H1 (cell line): ENCODE measurements at regions not wholly inside any gene's neighbourhood (a gene's known extent, or its start where the extent isn't known, plus 50 kb on each side); places are given as distances from the start of the nearest gene placed in this dataset.

ENCODE experiments used
- CTCF ChIA-PET: fragments of 300-600 bp; sonication (Branson Sonifier 250); formaldehyde crosslinking; loops from one replicate; lab custom pipeline; 2021; ENCODE audit not compliant: partially characterized antibody; lab: Charles Lee
- POLR2A ChIA-PET: fragments of 300-600 bp; sonication (Branson Sonifier 250); formaldehyde crosslinking; loops from one replicate; lab custom pipeline; 2021; ENCODE audit warnings: inconsistent platforms; ENCODE audit not compliant: partially characterized antibody; lab: Charles Lee
- DNase-seq, 2 experiments: peaks; one replicate each; pipeline versions ENCODE4 v3.0.0 to v3.0.0-alpha.2; 2010 to 2022; ENCODE audit warnings: low spot score in 2 of 2, low read depth in 1 of 2, mixed read lengths in 1 of 2
- FAIRE-seq: peaks from 2 replicates; lab custom pipeline; 2011; peaks lifted over from hg19 to GRCh38; lab: Jason Lieb, UNC
- H2AFZ ChIP-seq: 2 replicates; pipeline ENCODE4 v1.8.1; 2012; ENCODE audit warnings: low read length, inconsistent platforms
- H2AK5ac ChIP-seq: 2 replicates; pipeline ENCODE4 v1.6.1; 2013; ENCODE audit warnings: low read depth, low read length
- H2BK120ac ChIP-seq: replicated peaks from 2 replicates; pipeline ENCODE3; 2013; ENCODE audit warnings: low read depth, low read length, inconsistent platforms
- H2BK12ac ChIP-seq: 2 replicates; pipeline ENCODE4 v1.6.1; 2013; ENCODE audit warnings: low read depth, low read length
- H2BK15ac ChIP-seq: 2 replicates; pipeline ENCODE4 v1.6.1; 2013; ENCODE audit warnings: low read length
- H2BK20ac ChIP-seq: 2 replicates; pipeline ENCODE4 v1.6.1; 2013; ENCODE audit warnings: low read length
- H2BK5ac ChIP-seq: 2 replicates; pipeline ENCODE4 v1.6.1; 2013; ENCODE audit warnings: low read depth, low read length
- H3K14ac ChIP-seq: 2 replicates; pipeline ENCODE4 v1.6.1; 2013; ENCODE audit warnings: inconsistent platforms; ENCODE audit not compliant: insufficient read length
- H3K18ac ChIP-seq: 2 replicates; pipeline ENCODE4 v1.6.1; 2013; ENCODE audit warnings: low read length; ENCODE audit errors: extremely low read depth
- H3K23ac ChIP-seq: 2 replicates; pipeline ENCODE4 v1.6.1; 2013; ENCODE audit warnings: inconsistent platforms; ENCODE audit not compliant: insufficient read length
- H3K23me2 ChIP-seq: 2 replicates; pipeline ENCODE4 v1.6.1; 2013; ENCODE audit warnings: low read depth, low read length
- H3K27ac ChIP-seq: 2 replicates; pipeline ENCODE4 v1.6.1; 2011; ENCODE audit warnings: low read depth, low read length, inconsistent platforms
- H3K27me3 ChIP-seq, 4 experiments: replicated peaks in 1 of 4; 1 replicate in 1 of 4; 2 replicates in 3 of 4; pipeline versions ENCODE4 v1.6.1 to v1.8.1; 2011 to 2013; ENCODE audit warnings: low read length in 3 of 4, mild to moderate bottlenecking in 3 of 4, inconsistent platforms in 2 of 4, mixed read lengths in 2 of 4, moderate library complexity in 1 of 4; ENCODE audit not compliant: control insufficient read depth in 3 of 4, insufficient read depth in 3 of 4; ENCODE audit errors: extremely low read depth in 1 of 4
- H3K36me3 ChIP-seq, 4 experiments: 2 replicates each; pipeline versions ENCODE4 v1.6.1 to v1.8.1; 2011 to 2013; ENCODE audit warnings: mild to moderate bottlenecking in 4 of 4, low read length in 3 of 4, moderate library complexity in 2 of 4, control low read depth in 1 of 4, inconsistent platforms in 1 of 4; ENCODE audit not compliant: insufficient read depth in 4 of 4, control insufficient read depth in 2 of 4
- H3K4ac ChIP-seq: replicated peaks from 2 replicates; pipeline ENCODE3; 2013; ENCODE audit warnings: low read length, low read depth, mixed read lengths, inconsistent platforms; ENCODE audit not compliant: insufficient read length
- H3K4me1 ChIP-seq, 4 experiments: replicated peaks in 1 of 4; 1 replicate in 1 of 4; 2 replicates in 3 of 4; pipeline versions ENCODE4 v1.6.1 to v1.8.1; 2011 to 2013; ENCODE audit warnings: low read length in 3 of 4, inconsistent platforms in 2 of 4, mixed read lengths in 1 of 4; ENCODE audit not compliant: insufficient read depth in 4 of 4, control insufficient read depth in 3 of 4
- H3K4me2 ChIP-seq, 2 experiments: 2 replicates each; pipeline versions ENCODE4 v1.6.1 to v1.8.1; 2011 to 2013; ENCODE audit warnings: low read depth in 2 of 2, low read length in 2 of 2, control low read depth in 1 of 2, inconsistent platforms in 1 of 2, mild to moderate bottlenecking in 1 of 2; ENCODE audit not compliant: insufficient read depth in 1 of 2
- H3K4me3 ChIP-seq, 4 experiments: fragments of 200-600, 300-600 bp in 1 of 4; sonication (generic), shearing (Covaris generic), sonication (Bioruptor Twin) in 1 of 4; 2 replicates each; pipeline versions ENCODE4 v1.5.1 to v1.8.1; 2011 to 2016; ENCODE audit warnings: low read length in 4 of 4, low read depth in 3 of 4, control low read depth in 2 of 4, inconsistent platforms in 2 of 4, mild to moderate bottlenecking in 2 of 4, mixed read lengths in 1 of 4, moderate library complexity in 1 of 4; ENCODE audit not compliant: insufficient read depth in 2 of 4; ENCODE audit errors: extremely low read depth in 1 of 4
- H3K56ac ChIP-seq: replicated peaks from 2 replicates; pipeline ENCODE3; 2013; ENCODE audit warnings: low read depth, mild to moderate bottlenecking, mixed read lengths, low read length, inconsistent platforms; ENCODE audit not compliant: insufficient read length
- H3K79me1 ChIP-seq: 2 replicates; pipeline ENCODE4 v1.6.1; 2013; ENCODE audit warnings: low read depth, low read length, control low read depth
- H3K79me2 ChIP-seq, 2 experiments: 2 replicates each; pipeline versions ENCODE4 v1.6.1 to v1.8.1; 2012 to 2013; ENCODE audit warnings: low read length in 2 of 2, mild to moderate bottlenecking in 2 of 2, inconsistent platforms in 1 of 2; ENCODE audit not compliant: insufficient read depth in 2 of 2, control insufficient read depth in 1 of 2
- H3K9ac ChIP-seq, 4 experiments: replicated peaks in 1 of 4; 1 replicate in 1 of 4; 2 replicates in 3 of 4; pipeline versions ENCODE4 v1.6.1 to v1.8.1; 2011 to 2013; ENCODE audit warnings: low read depth in 3 of 4, low read length in 3 of 4, control low read depth in 2 of 4, mild to moderate bottlenecking in 2 of 4, moderate library complexity in 2 of 4, inconsistent platforms in 1 of 4; ENCODE audit errors: extremely low read depth in 1 of 4
- H3K9me3 ChIP-seq, 2 experiments: 2 replicates each; pipeline versions ENCODE4 v1.6.1 to v1.8.1; 2012 to 2013; ENCODE audit warnings: mild to moderate bottlenecking in 2 of 2, moderate library complexity in 2 of 2, control low read depth in 1 of 2, inconsistent platforms in 1 of 2, low read depth in 1 of 2, low read length in 1 of 2, mixed read lengths in 1 of 2; ENCODE audit not compliant: insufficient read depth in 2 of 2
- H4K20me1 ChIP-seq, 2 experiments: replicated peaks in 1 of 2; 2 replicates each; pipeline versions ENCODE3 to v1.8.1; 2011 to 2013; ENCODE audit warnings: inconsistent platforms in 2 of 2, low read length in 2 of 2, mild to moderate bottlenecking in 1 of 2; ENCODE audit not compliant: insufficient read depth in 2 of 2, control insufficient read depth in 1 of 2
- H4K5ac ChIP-seq: 2 replicates; pipeline ENCODE4 v1.6.1; 2013; ENCODE audit warnings: low read length, low read depth, mixed read lengths, inconsistent platforms; ENCODE audit not compliant: insufficient read length
- H4K8ac ChIP-seq: 2 replicates; pipeline ENCODE4 v1.8.0; 2013; ENCODE audit warnings: mild to moderate bottlenecking, moderate library complexity, low read length, inconsistent platforms; ENCODE audit not compliant: insufficient read depth; ENCODE audit errors: extremely low read depth
- H4K91ac ChIP-seq: replicated peaks from 2 replicates; pipeline ENCODE3; 2013; ENCODE audit warnings: low read length, mixed read lengths, inconsistent platforms; ENCODE audit not compliant: insufficient read length
- ASH2L ChIP-seq: fragments of 200-600, 300-600 bp; sonication (generic); IDR thresholded peaks from one replicate; pipeline ENCODE4 v1.7.1; 2017; ENCODE audit warnings: low read length
- BRCA1 ChIP-seq: IDR thresholded peaks from 2 replicates; pipeline ENCODE4 v1.6.1; 2012; ENCODE audit warnings: low read depth, low read length, improper control_type of control experiment
- HDAC6 ChIP-seq: IDR thresholded peaks from one replicate; pipeline ENCODE4 v1.7.1; 2012; ENCODE audit warnings: low read depth, mild to moderate bottlenecking, inconsistent platforms, low read length, moderate library complexity
- JUN ChIP-seq: IDR thresholded peaks from 2 replicates; pipeline ENCODE4 v1.6.1; 2011; ENCODE audit warnings: low read depth, mild to moderate bottlenecking, improper control_type of control experiment, low read length
- KDM1A ChIP-seq: fragments of 200-600, 300-600 bp; sonication (generic); IDR thresholded peaks from 2 replicates; pipeline ENCODE4 v1.7.1; 2016; ENCODE audit warnings: mild to moderate bottlenecking, low read length, borderline replicate concordance
- NANOG ChIP-seq: IDR thresholded peaks from 2 replicates; pipeline ENCODE4 v1.6.1; 2011; ENCODE audit warnings: low read length, low read depth, mild to moderate bottlenecking, inconsistent platforms; ENCODE audit not compliant: insufficient read depth, poor library complexity, severe bottlenecking
- RBBP5 ChIP-seq: IDR thresholded peaks from 2 replicates; pipeline ENCODE4 v1.7.1; 2012; ENCODE audit warnings: low read depth, mild to moderate bottlenecking, inconsistent platforms, low read length, moderate library complexity, borderline replicate concordance
- SIN3A ChIP-seq, 2 experiments: IDR thresholded peaks in 1 of 2; conservative IDR thresholded peaks in 1 of 2; 2 replicates each; pipeline ENCODE4 v1.6.1; 2011 to 2012; ENCODE audit warnings: low read length in 2 of 2, improper control_type of control experiment in 1 of 2, low read depth in 1 of 2, mild to moderate bottlenecking in 1 of 2
- SP2 ChIP-seq: IDR thresholded peaks from 2 replicates; pipeline ENCODE4 v1.6.1; 2012; ENCODE audit warnings: mild to moderate bottlenecking, low read length, inconsistent platforms
- SRF ChIP-seq: IDR thresholded peaks from 2 replicates; pipeline ENCODE4 v1.6.1; 2011; ENCODE audit warnings: mild to moderate bottlenecking, low read depth, low read length, moderate library complexity
- TAF7 ChIP-seq: optimal IDR thresholded peaks from 2 replicates; pipeline ENCODE3; 2011; ENCODE audit warnings: low read depth, mild to moderate bottlenecking, inconsistent platforms, low read length, moderate library complexity, borderline replicate concordance
- WGBS, 2 experiments: shearing (Covaris generic) in 1 of 2; methylation state at CpG; one replicate each; pipeline versions ENCODE4 v1.1.6 to v1.1.7; 2013 to 2015; ENCODE audit warnings: low lambda C conversion rate in 2 of 2, mixed read lengths in 2 of 2, inconsistent platforms in 1 of 2, low coverage in 1 of 2, missing lambda C conversion rate in 1 of 2; ENCODE audit not compliant: insufficient replicate concordance in 2 of 2, insufficient coverage in 1 of 2, insufficient read length in 1 of 2; ENCODE audit errors: extremely low coverage in 1 of 2, missing lambda C conversion rate in 1 of 2; 5-methylcytosine and 5-hydroxymethylcytosine counted together
- TF ChIP-seq, protein P1 (sequence below): IDR thresholded peaks from 2 replicates; pipeline ENCODE4 v1.6.1; 2011; ENCODE audit warnings: low read length, improper control_type of control experiment
- TF ChIP-seq, protein P2 (sequence below): IDR thresholded peaks from 2 replicates; pipeline ENCODE4 v1.6.1; 2011; ENCODE audit warnings: low read depth, mild to moderate bottlenecking, low read length; ENCODE audit not compliant: insufficient read depth

DNA sequence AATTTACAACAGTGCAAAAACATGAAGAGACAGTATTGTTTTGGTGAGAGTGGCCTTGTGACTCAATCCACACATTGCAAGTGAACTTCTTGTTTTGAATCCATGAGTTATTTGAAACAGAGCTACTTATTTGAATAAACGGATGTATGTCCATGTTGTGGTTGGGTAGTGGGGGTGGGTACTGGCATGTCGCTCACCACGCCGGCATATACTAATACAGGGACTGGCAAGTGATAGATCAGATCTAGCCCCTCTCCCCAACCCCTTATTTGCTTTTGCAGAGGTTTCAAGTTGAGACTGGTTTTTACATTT, 83.8 kb downstream of the EDEM1 start:
- Histone ChIP-seq H3K9me3 (no peaks in the 10 kb centered on the region), H3K18ac (no peak overlapping the region), H3K4me1 (no peaks in the 10 kb centered on the region), H2AFZ (no peak overlapping the region), H3K56ac (no peak overlapping the region), H2BK15ac (no peak overlapping the region), H4K91ac (no peak overlapping the region), H4K20me1 (no peaks in the 10 kb centered on the region), H3K4me3 (no peak overlapping the region), H2BK120ac (no peak overlapping the region), H2AK5ac (no peak overlapping the region), H3K4ac (no peak overlapping the region), H4K8ac (no peak overlapping the region), H2BK20ac (no peak overlapping the region), H3K23ac (no peak overlapping the region), H3K23me2 (no peaks in the 10 kb centered on the region), H3K36me3 (no peaks in the 10 kb centered on the region), H3K9ac (no peak overlapping the region), H2BK5ac (no peak overlapping the region), H3K14ac (no peak overlapping the region), H3K79me1 (no peaks in the 10 kb centered on the region), H3K27ac (no peak overlapping the region), H3K4me2 (no peak overlapping the region), H4K5ac (no peak overlapping the region), H3K27me3 (no peaks in the 10 kb centered on the region), H3K79me2 (no peaks in the 10 kb centered on the region), H2BK12ac (no peak overlapping the region)
- ChIA-PET POLR2A (no interaction called here), CTCF (interaction anchor here (0.5 to 1.0 kb wide), 2 partner anchors 100 to 148 kb away, joined by 3 read pairs; no protein-coding TSS in a partner anchor)
- FAIRE-seq (no peak), DNase-seq (no peak)
- 99% methylated on average over 4 of the region's 4 CpGs; no CpG with 5 or more reads in 1 of the 2 experiments for WGBS, 2 experiments
- TF ChIP-seq HDAC6 (no peak), SIN3A (conservative IDR thresholded peaks at IDR 0.05 in 1 of 2, IDR thresholded peaks at IDR 0.05 in 1 of 2; ENCODE audit: low read depth in 1 of 2, low read length in 2 of 2) (no peak), ASH2L (no peak), TAF7 (no peak), NANOG (no peak), RBBP5 (no peak), SRF (no peak), BRCA1 (no peak), SP2 (no peak), KDM1A (no peak), JUN (no peak)
- TF ChIP-seq, protein P1, sequence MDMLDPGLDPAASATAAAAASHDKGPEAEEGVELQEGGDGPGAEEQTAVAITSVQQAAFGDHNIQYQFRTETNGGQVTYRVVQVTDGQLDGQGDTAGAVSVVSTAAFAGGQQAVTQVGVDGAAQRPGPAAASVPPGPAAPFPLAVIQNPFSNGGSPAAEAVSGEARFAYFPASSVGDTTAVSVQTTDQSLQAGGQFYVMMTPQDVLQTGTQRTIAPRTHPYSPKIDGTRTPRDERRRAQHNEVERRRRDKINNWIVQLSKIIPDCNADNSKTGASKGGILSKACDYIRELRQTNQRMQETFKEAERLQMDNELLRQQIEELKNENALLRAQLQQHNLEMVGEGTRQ, result no peak
- TF ChIP-seq, protein P2, sequence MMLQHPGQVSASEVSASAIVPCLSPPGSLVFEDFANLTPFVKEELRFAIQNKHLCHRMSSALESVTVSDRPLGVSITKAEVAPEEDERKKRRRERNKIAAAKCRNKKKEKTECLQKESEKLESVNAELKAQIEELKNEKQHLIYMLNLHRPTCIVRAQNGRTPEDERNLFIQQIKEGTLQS, result no peak
